GM19397 (cell line): ENCODE measurements at regions not wholly inside any gene's neighbourhood (a gene's known extent, or its start where the extent isn't known, plus 50 kb on each side); places are given as distances from the start of the nearest gene placed in this dataset.
"Not testable (repeated sequence)": the region's sequence is repeated elsewhere in the genome, so short reads cannot be mapped to it uniquely, and the experiment has no call there.

ENCODE experiments used
- ATAC-seq: cut with Tn5 transposase; IDR thresholded peaks from one replicate; pipeline ENCODE4 v1.9.1; 2021; ENCODE audit warnings: mild to moderate bottlenecking, moderate library complexity; ENCODE audit not compliant: unreplicated experiment

- peak; percentile 57 for ATAC-seq
Observed at GRCh38 chr5:36739751-36740221, 133.4 kb downstream of the SLC1A3 start.

- ATAC-seq, result no peak
Observed at GRCh38 chr5:36740259-36740898, 134.0 kb downstream of the SLC1A3 start.

GRCh38 chr5:36741128-36741527 lies 134.7 kb downstream of the SLC1A3 start:
- no peak for ATAC-seq

- ATAC-seq, result peak; percentile 5
Observed at GRCh38 chr5:36743891-36744772, 132.4 kb upstream of the NIPBL start.

- peak; percentile 79 for ATAC-seq
Observed at GRCh38 chr5:36744773-36745589, 131.6 kb upstream of the NIPBL start.

GRCh38 chr5:36747794-36748193 lies 128.8 kb upstream of the NIPBL start:
- ATAC-seq, result not testable (repeated sequence)

- no peak for ATAC-seq
Observed at GRCh38 chr5:36751886-36752285, 124.7 kb upstream of the NIPBL start.

GRCh38 chr5:36755342-36755741 lies 121.2 kb upstream of the NIPBL start:
- ATAC-seq, result no peak

- no peak for ATAC-seq
Observed at GRCh38 chr5:36755920-36756488, 120.6 kb upstream of the NIPBL start.

- ATAC-seq, result no peak
Observed at GRCh38 chr5:36756848-36757247, 119.7 kb upstream of the NIPBL start.

- no peak for ATAC-seq
Observed at GRCh38 chr5:36759117-36759516, 117.5 kb upstream of the NIPBL start.

GRCh38 chr5:36763454-36763853 lies 113.1 kb upstream of the NIPBL start:
- ATAC-seq, result no peak

GRCh38 chr5:36765876-36766275 lies 110.7 kb upstream of the NIPBL start:
- ATAC-seq, result no peak

GRCh38 chr5:36766981-36767380 lies 109.6 kb upstream of the NIPBL start:
- ATAC-seq, result no peak

- no peak for ATAC-seq
Observed at GRCh38 chr5:36768450-36768849, 108.1 kb upstream of the NIPBL start.

GRCh38 chr5:36769129-36769770 lies 107.3 kb upstream of the NIPBL start:
- no peak for ATAC-seq

- no peak for ATAC-seq
Observed at GRCh38 chr5:36770125-36770524, 106.4 kb upstream of the NIPBL start.

GRCh38 chr5:36772276-36773140 lies 104.1 kb upstream of the NIPBL start:
- no peak for ATAC-seq

- no peak for ATAC-seq
Observed at GRCh38 chr5:36777105-36777757, 99.3 kb upstream of the NIPBL start.
